Testis (tissue), 2 donors: ENCODE measurements at regions not wholly inside any gene's neighbourhood (a gene's known extent, or its start where the extent isn't known, plus 50 kb on each side); places are given as distances from the start of the nearest gene placed in this dataset.

ENCODE experiments used
- DNase-seq: peaks from one replicate; pipeline ENCODE4 v3.0.0-alpha.2; 2019
- H3K27ac ChIP-seq, 2 donors: fragments of 200-600 bp; sonication (generic); one replicate each; pipeline ENCODE4 v1.5.1; 2019
- H3K27me3 ChIP-seq: fragments of 200-600 bp; sonication (generic); one replicate; pipeline ENCODE4 v1.5.1; 2019
- H3K36me3 ChIP-seq: fragments of 200-600 bp; sonication (generic); one replicate; pipeline ENCODE4 v1.5.1; 2017; ENCODE audit warnings: low read depth; ENCODE audit errors: missing control alignments
- H3K4me1 ChIP-seq: fragments of 200-600 bp; sonication (generic); one replicate; pipeline ENCODE4 v1.5.1; 2019
- H3K4me3 ChIP-seq, 2 donors: fragments of 200-600 bp; sonication (generic); one replicate each; pipeline ENCODE4 v1.5.1; 2017 to 2019
- H3K9me3 ChIP-seq: fragments of 200-600 bp; sonication (generic); one replicate; pipeline ENCODE4 v1.5.1; 2017
- POLR2A ChIP-seq: fragments of 450-650 bp; IDR thresholded peaks from one replicate; pipeline ENCODE4 v1.6.1; 2017; ENCODE audit warnings: antibody characterized with exemption, mild to moderate bottlenecking, moderate library complexity
- WGBS, 2 donors: methylation state at CpG; one replicate each; pipeline ENCODE4 v1.1.5; 2018; 5-methylcytosine and 5-hydroxymethylcytosine counted together
- intact Hi-C: fragments of 100-400 bp; cut with DNase I; formaldehyde crosslinking; loops from one replicate; pipeline ENCODE4 v1.15.1; 2023; ENCODE audit warnings: low total_unique reads
- TF ChIP-seq, protein P1 (sequence below), 3 experiments: fragments of 450-650 bp in 2 of 3; fragments of 200-600 bp in 1 of 3; sonication (generic) in 1 of 3; IDR thresholded peaks; one replicate each; pipeline ENCODE4 v1.5.1; 2016 to 2019; ENCODE audit warnings: antibody characterized with exemption in 3 of 3, mild to moderate bottlenecking in 2 of 3, moderate library complexity in 1 of 3

DNA sequence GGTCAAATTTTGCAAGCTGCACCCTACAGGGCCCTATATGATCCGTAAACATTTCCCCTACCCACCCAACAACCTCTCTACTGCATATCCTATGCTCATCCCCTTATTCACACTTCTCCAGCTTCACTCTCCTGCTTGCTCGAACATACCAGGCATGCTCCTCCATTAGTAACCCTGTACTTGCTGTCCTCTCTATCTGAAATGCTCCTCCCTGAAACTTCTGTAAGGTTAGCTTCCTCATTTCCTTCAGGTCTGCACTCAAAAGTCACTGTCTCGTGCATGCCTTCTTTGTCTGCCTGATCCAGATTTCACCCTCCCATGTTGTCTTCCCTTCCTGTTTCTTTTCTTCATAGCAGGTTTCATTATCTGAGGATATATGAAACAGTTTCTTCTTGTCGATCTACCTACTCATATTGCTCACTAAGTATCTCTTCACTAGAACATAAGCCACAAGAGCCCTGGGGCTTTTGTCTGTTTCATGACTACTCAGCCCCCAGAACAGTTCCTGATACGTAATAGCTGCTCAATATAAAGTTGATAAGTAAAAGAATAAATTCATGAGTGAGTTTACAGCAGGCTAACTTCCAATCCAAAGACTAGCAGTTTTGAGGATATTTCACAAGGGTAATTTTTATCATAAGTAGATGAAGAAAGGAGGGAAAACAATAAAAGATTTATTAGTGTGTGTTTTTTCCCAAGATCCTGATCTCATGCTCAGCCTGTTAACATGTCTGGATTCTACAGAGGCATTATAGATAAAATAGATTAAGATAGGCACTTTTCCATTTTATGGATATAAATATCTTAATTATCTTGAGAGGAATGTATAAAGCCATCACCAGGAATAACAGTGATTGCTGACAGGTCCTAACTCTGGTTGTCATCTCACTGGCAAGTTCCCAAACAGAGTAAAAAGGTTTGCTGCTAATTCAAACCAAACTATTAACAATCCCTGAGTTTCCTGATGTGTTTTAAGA, 392.5 kb upstream of the ESRRG start:
- no peak overlapping the region for H3K27ac ChIP-seq
- intact Hi-C loops = no loop called here
- no peaks in the 10 kb centered on the region for H3K27me3 ChIP-seq
- H3K4me3 ChIP-seq = no peak overlapping the region
- H3K4me1 ChIP-seq = no peaks in the 10 kb centered on the region
- no peaks in the 10 kb centered on the region for H3K36me3 ChIP-seq
- H3K9me3 ChIP-seq = no peaks in the 10 kb centered on the region
- no peak for DNase-seq
- WGBS, 2 donors = 54 to 62% methylated on average over 5 of the region's 5 CpGs
- TF ChIP-seq, protein P1, sequence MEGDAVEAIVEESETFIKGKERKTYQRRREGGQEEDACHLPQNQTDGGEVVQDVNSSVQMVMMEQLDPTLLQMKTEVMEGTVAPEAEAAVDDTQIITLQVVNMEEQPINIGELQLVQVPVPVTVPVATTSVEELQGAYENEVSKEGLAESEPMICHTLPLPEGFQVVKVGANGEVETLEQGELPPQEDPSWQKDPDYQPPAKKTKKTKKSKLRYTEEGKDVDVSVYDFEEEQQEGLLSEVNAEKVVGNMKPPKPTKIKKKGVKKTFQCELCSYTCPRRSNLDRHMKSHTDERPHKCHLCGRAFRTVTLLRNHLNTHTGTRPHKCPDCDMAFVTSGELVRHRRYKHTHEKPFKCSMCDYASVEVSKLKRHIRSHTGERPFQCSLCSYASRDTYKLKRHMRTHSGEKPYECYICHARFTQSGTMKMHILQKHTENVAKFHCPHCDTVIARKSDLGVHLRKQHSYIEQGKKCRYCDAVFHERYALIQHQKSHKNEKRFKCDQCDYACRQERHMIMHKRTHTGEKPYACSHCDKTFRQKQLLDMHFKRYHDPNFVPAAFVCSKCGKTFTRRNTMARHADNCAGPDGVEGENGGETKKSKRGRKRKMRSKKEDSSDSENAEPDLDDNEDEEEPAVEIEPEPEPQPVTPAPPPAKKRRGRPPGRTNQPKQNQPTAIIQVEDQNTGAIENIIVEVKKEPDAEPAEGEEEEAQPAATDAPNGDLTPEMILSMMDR (IDR thresholded peaks at IDR 0.05) = no peak
- no peak for TF ChIP-seq POLR2A

DNA sequence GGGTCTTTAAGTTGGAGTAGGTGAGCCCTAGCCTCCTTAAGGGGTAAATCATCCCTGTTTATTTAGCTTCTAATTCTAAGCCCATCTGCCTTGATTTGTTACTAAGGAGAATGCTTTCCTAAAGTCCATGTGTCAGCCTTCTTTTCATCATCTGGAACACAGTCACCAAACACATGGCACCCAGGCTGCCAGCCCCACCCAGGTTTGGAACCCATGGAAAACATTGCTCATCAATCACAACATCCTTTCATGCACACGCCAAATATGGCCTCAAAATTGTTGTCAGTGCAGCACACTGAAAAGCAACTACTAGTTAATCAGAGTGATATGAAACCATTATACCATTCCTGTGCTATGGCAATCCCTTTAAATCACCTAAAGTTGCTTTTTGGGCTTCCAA, 386.7 kb upstream of the ESRRG start:
- WGBS, 2 donors = 82 to 85% methylated on average over 1 of the region's 1 CpG
- DNase-seq = no peak
- intact Hi-C loops = no loop called here

DNA sequence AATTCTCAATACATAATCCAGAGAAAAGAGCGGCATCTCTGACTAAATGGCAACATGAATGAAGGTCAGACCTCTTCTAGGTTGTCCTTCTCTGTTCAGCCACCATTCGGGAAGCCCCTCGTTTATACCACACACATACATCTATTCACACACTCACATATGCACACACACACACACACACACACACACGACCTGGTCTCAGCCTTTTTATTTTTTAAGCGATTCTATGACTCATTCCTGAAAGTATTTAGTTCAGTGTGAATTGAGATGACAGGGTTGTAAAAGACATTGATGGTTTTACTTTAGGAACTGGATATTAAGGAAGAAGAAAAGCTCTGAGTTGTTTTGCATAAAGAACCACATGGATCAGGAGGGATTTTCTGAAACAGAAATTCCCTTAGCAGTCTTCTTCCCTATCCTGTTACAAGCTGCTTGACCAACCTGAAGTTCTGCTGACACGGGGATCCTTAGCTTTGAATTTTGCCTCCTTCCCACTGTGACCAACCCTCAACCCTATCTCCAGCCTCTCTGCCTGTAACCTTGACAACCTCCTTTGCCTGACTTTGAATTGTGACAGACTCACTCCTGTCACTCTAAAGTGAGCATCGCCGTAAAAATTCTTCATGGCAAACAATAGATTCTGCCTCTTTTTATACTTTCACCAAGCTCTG, 383.1 kb upstream of the ESRRG start:
- no peak overlapping the region for H3K27ac ChIP-seq
- no peaks in the 10 kb centered on the region for H3K27me3 ChIP-seq
- no peak for TF ChIP-seq POLR2A
- TF ChIP-seq, protein P1 (IDR thresholded peaks at IDR 0.05) = no peak
- H3K4me1 ChIP-seq = no peaks in the 10 kb centered on the region
- H3K36me3 ChIP-seq = no peaks in the 10 kb centered on the region
- no peaks in the 10 kb centered on the region for H3K9me3 ChIP-seq
- H3K4me3 ChIP-seq = no peak overlapping the region
- no peak for DNase-seq
- WGBS, 2 donors = 77 to 78% methylated on average over 8 of the region's 8 CpGs
- intact Hi-C loops = no loop called here

More for the DNA sequence above, 386.7 kb upstream of the ESRRG start:
- Histone ChIP-seq H3K4me1 (no peaks in the 10 kb centered on the region), H3K36me3 (no peaks in the 10 kb centered on the region), H3K27ac (no peak overlapping the region), H3K4me3 (no peak overlapping the region), H3K9me3 (no peaks in the 10 kb centered on the region), H3K27me3 (no peaks in the 10 kb centered on the region)
- no peak for TF ChIP-seq POLR2A

DNA sequence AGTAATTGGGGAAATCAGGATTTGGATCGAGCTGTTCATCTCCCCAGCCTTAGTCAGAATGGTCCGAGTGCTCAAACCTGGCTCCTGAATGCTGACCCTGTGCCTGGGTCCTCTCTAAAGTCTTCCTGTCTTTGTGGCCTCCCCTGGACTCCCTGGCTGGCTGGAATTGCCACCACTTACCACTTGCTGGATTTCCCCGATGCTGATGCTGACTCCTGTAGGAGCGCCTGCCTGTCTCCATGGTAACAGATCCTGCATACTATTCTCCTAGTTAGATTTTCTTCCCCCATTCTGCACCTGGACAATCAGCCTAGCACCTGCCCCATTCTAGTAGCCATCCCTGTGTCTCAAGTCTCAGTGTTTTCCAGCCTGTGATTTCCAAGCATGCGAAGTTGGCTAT, 382.2 kb upstream of the ESRRG start:
- no peak for DNase-seq
- H3K27me3 ChIP-seq = no peaks in the 10 kb centered on the region
- intact Hi-C loops = no loop called here
- no peak for TF ChIP-seq POLR2A
- TF ChIP-seq, protein P1 (IDR thresholded peaks at IDR 0.05) = no peak
- WGBS, 2 donors = 81 to 88% methylated on average over 5 of the region's 5 CpGs
- H3K4me3 ChIP-seq = no peak overlapping the region
- H3K4me1 ChIP-seq = no peaks in the 10 kb centered on the region
- no peaks in the 10 kb centered on the region for H3K36me3 ChIP-seq
- H3K9me3 ChIP-seq = no peaks in the 10 kb centered on the region
- no peak overlapping the region for H3K27ac ChIP-seq

DNA sequence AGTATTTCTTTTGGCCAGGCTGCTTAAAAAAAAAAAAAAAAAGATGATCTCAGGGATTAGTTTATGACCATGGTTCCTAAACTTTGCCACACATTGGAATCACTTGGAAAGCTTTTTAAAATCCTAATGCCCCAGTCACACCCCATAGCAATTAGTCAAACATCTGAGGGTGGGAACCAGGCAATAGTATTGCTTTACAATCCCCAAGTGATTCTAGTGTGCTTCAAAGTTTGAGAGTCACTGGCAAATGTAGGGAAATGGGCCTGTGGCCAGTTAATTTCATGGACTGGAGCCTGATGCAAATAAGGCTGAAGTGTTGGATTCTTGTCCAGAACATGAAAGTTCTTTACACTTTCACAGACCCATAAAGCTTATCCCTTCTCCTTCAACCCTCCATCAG, 374.6 kb upstream of the ESRRG start:
- H3K36me3 ChIP-seq = no peaks in the 10 kb centered on the region
- intact Hi-C loops = no loop called here
- H3K4me1 ChIP-seq = no peaks in the 10 kb centered on the region
- no peak overlapping the region for H3K27ac ChIP-seq
- H3K9me3 ChIP-seq = no peaks in the 10 kb centered on the region
- no peaks in the 10 kb centered on the region for H3K27me3 ChIP-seq
- no peak for DNase-seq
- TF ChIP-seq POLR2A = no peak
- TF ChIP-seq, protein P1 (IDR thresholded peaks at IDR 0.05) = no peak
- no peak overlapping the region for H3K4me3 ChIP-seq
